B cell (primary cell): ENCODE measurements at regions not wholly inside any gene's neighbourhood (a gene's known extent, or its start where the extent isn't known, plus 50 kb on each side); places are given as distances from the start of the nearest gene placed in this dataset.

Experiments used
- ATAC-seq: fragments of 200-7000 bp; cut with Tn5 transposase; one replicate; pipeline ENCODE4 v1.10.0; 2021; ENCODE audit warnings: low read depth, mild to moderate bottlenecking, moderate number of reproducible peaks, moderate library complexity
- CTCF ChIA-PET: fragments of 350-600 bp; sonication (Branson Sonifier 250); formaldehyde crosslinking; loops from one replicate; lab custom pipeline; 2021; ENCODE audit warnings: antibody characterized with exemption, inconsistent platforms; lab: Charles Lee
- POLR2A ChIA-PET: fragments of 350-600 bp; sonication (Branson Sonifier 250); formaldehyde crosslinking; loops from one replicate; lab custom pipeline; 2021; ENCODE audit warnings: antibody characterized with exemption; lab: Charles Lee
- DNase-seq: peaks from one replicate; pipeline ENCODE4 v3.0.0; 2013
- H2AFZ ChIP-seq: 2 replicates; pipeline ENCODE4 v1.6.1; 2012; ENCODE audit warnings: mild to moderate bottlenecking, low read depth, low read length; ENCODE audit not compliant: insufficient read depth, poor library complexity, severe bottlenecking
- H3K27ac ChIP-seq, 2 donors: 1 replicate in 1 of 2; 2 replicates in 1 of 2; pipeline ENCODE4 v1.5.1; 2012 to 2013; ENCODE audit warnings: low read length in 2 of 2, mild to moderate bottlenecking in 2 of 2, moderate library complexity in 1 of 2
- H3K27me3 ChIP-seq, 4 experiments: fragments of 200-600 bp in 1 of 4; sonication (generic) in 1 of 4; replicated peaks in 1 of 4; 1 replicate in 2 of 4; 2 replicates in 2 of 4; pipeline versions ENCODE4 v1.6.1 to v1.7.0; 2013 to 2016; ENCODE audit warnings: low read length in 3 of 4, mild to moderate bottlenecking in 2 of 4, mixed read lengths in 1 of 4, moderate library complexity in 1 of 4; ENCODE audit not compliant: insufficient read depth in 4 of 4, control insufficient read depth in 3 of 4; ENCODE audit errors: control extremely low read depth in 1 of 4
- H3K36me3 ChIP-seq, 2 experiments: replicated peaks in 1 of 2; 1 replicate in 1 of 2; 2 replicates in 1 of 2; pipeline versions ENCODE4 v1.6.1 to v1.7.1; 2013; ENCODE audit warnings: low read length in 1 of 2; ENCODE audit not compliant: insufficient read depth in 2 of 2, control insufficient read depth in 1 of 2; ENCODE audit errors: control extremely low read depth in 1 of 2, extremely low read depth in 1 of 2
- H3K4me1 ChIP-seq, 2 donors: fragments of 200-600 bp in 1 of 2; sonication (generic) in 1 of 2; 1 replicate in 1 of 2; 2 replicates in 1 of 2; pipeline versions ENCODE4 v1.5.1 to v1.6.1; 2013 to 2017; ENCODE audit warnings: low read length in 2 of 2; ENCODE audit not compliant: control insufficient read depth in 2 of 2, insufficient read depth in 2 of 2
- H3K4me2 ChIP-seq: replicated peaks from 2 replicates; pipeline ENCODE3; 2012; ENCODE audit warnings: mild to moderate bottlenecking, low read depth, low read length; ENCODE audit not compliant: poor library complexity, severe bottlenecking
- H3K4me3 ChIP-seq, 5 experiments: fragments of 200-600 bp in 1 of 5; sonication (generic) in 1 of 5; 1 replicate in 3 of 5; 2 replicates in 2 of 5; pipeline versions ENCODE4 v1.5.1 to v1.7.0; 2011 to 2016; ENCODE audit warnings: low read length in 4 of 5, mild to moderate bottlenecking in 4 of 5, low read depth in 2 of 5, control low read depth in 1 of 5, moderate library complexity in 1 of 5; ENCODE audit not compliant: insufficient read depth in 1 of 5; ENCODE audit errors: control extremely low read depth in 1 of 5, extremely low read depth in 1 of 5
- H3K79me2 ChIP-seq: fragments of 200-600 bp; sonication (generic); one replicate; pipeline ENCODE4 v1.6.0; 2016; ENCODE audit warnings: low read length; ENCODE audit not compliant: control insufficient read depth, insufficient read depth
- H3K9ac ChIP-seq: fragments of 200-600 bp; sonication (generic); 2 replicates; pipeline ENCODE4 v1.6.1; 2017; ENCODE audit warnings: mild to moderate bottlenecking, low read length, moderate library complexity
- H3K9me3 ChIP-seq, 3 donors: one replicate each; pipeline versions ENCODE4 v1.6.1 to v1.7.1; 2013; ENCODE audit warnings: low read length in 2 of 3; ENCODE audit not compliant: control insufficient read depth in 2 of 3, insufficient read depth in 1 of 3; ENCODE audit errors: control extremely low read depth in 1 of 3
- H4K20me1 ChIP-seq: 2 replicates; pipeline ENCODE4 v1.6.0; 2012; ENCODE audit warnings: mild to moderate bottlenecking, low read length; ENCODE audit not compliant: insufficient read depth, control insufficient read depth, poor library complexity, severe bottlenecking
- H3K27ac Mint-ChIP-seq: one replicate; pipeline ENCODE4 v1.8.0; 2021; ENCODE audit warnings: mixed read lengths
- H3K27me3 Mint-ChIP-seq: one replicate; pipeline ENCODE4 v1.8.0; 2021; ENCODE audit warnings: mixed read lengths
- H3K4me1 Mint-ChIP-seq: one replicate; pipeline ENCODE4 v1.8.0; 2021; ENCODE audit warnings: mixed read lengths
- H3K4me3 Mint-ChIP-seq: one replicate; pipeline ENCODE4 v1.8.0; 2021; ENCODE audit warnings: mixed read lengths
- H3K9me3 Mint-ChIP-seq: one replicate; pipeline ENCODE4 v1.8.0; 2022; ENCODE audit warnings: mixed read lengths; ENCODE audit not compliant: insufficient read depth
- CTCF ChIP-seq: fragments of 200-600 bp; IDR thresholded peaks from one replicate; pipeline ENCODE4 v1.8.0; 2022; ENCODE audit warnings: antibody characterized with exemption, mild to moderate bottlenecking
- EZH2 ChIP-seq: IDR thresholded peaks from 2 replicates; pipeline ENCODE4 v1.6.1; 2012; ENCODE audit warnings: borderline replicate concordance, low read depth, mild to moderate bottlenecking, moderate library complexity, low read length; ENCODE audit not compliant: insufficient read depth, poor library complexity, severe bottlenecking
- WGBS: methylation state at CpG from one replicate; pipeline ENCODE4 v1.1.5; 2013; ENCODE audit warnings: missing lambda C conversion rate; ENCODE audit not compliant: insufficient coverage; 5-methylcytosine and 5-hydroxymethylcytosine counted together
- intact Hi-C: fragments of 100-400 bp; cut with micrococcal nuclease; formaldehyde crosslinking; loops from one replicate; pipeline ENCODE4 v1.10.0; 2022

- ChIA-PET POLR2A (no interaction called here), CTCF (interaction anchor here (1.2 kb wide), 1 partner anchor 182 kb away, joined by 4 read pairs; no protein-coding TSS in a partner anchor)
- Histone ChIP-seq H3K4me3 (no peak overlapping the region), H3K4me1 (peaks cover 14 to 16% of the 10 kb centered on the region in 2 donors), H3K27ac (no peak overlapping the region), H3K27me3 (no peaks in the 10 kb centered on the region), H3K4me2 (no peak overlapping the region), H3K9ac (no peak overlapping the region), H3K79me2 (no peaks in the 10 kb centered on the region), H2AFZ (no peak overlapping the region), H3K9me3 (no peaks in the 10 kb centered on the region), H4K20me1 (no peaks in the 10 kb centered on the region), H3K36me3 (no peaks in the 10 kb centered on the region)
- no peak overlapping the region for H3K27ac Mint-ChIP-seq
- TF ChIP-seq CTCF (no peak), EZH2 (no peak)
- peaks cover 7% of the 10 kb centered on the region for H3K4me1 Mint-ChIP-seq
- intact Hi-C loops, result loop anchor here (10.0 kb wide), 1 partner anchor 60 kb away; no protein-coding TSS in a partner anchor
- H3K27me3 Mint-ChIP-seq, result no peaks in the 10 kb centered on the region
- DNase-seq (no peak), ATAC-seq (no peak)
- no peaks in the 10 kb centered on the region for H3K9me3 Mint-ChIP-seq
- H3K4me3 Mint-ChIP-seq, result no peak overlapping the region
- WGBS, result no CpG with 5 or more reads among the region's 3 CpGs
Measured at GRCh38 chrX:20434986-20435385, 168.3 kb upstream of the RPS6KA3 start.

DNA sequence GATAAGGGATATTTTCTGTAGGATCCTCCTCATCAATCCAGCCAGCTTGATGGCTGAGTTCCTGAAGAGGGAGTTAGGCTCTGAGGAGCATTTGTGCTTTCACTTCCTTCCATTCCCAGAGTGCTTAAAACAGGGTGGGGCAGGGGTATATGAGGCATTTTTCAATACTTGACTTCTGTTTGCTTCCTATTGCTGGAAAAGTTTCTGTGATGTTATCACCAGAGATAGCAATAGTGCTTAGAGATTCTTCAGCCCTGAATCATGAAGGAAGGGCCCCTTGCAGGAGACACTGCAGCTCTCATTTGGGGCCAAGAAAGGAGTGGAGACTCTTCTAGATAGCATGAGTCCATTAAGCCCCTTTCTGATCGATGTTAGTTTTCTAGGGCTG, 166.7 kb upstream of the RPS6KA3 start:
- Histone ChIP-seq H3K4me3 (no peak overlapping the region), H3K9ac (no peak overlapping the region), H3K4me1 (peaks cover 14 to 16% of the 10 kb centered on the region in 2 donors), H3K9me3 (no peaks in the 10 kb centered on the region), H3K4me2 (peak overlapping the region; percentile 26), H3K79me2 (no peaks in the 10 kb centered on the region), H3K27me3 (no peaks in the 10 kb centered on the region), H3K27ac (no peak overlapping the region), H4K20me1 (no peaks in the 10 kb centered on the region), H3K36me3 (no peaks in the 10 kb centered on the region), H2AFZ (no peak overlapping the region)
- intact Hi-C loops, result loop anchor here (10.0 kb wide), 1 partner anchor 59 kb away; no protein-coding TSS in a partner anchor
- Mint-ChIP-seq H3K9me3 (no peaks in the 10 kb centered on the region), H3K4me1 (peaks cover 7% of the 10 kb centered on the region), H3K4me3 (no peak overlapping the region), H3K27me3 (no peaks in the 10 kb centered on the region), H3K27ac (no peak overlapping the region)
- TF ChIP-seq EZH2 (no peak), CTCF (no peak)
- no CpG with 5 or more reads among the region's 1 CpG for WGBS
- ChIA-PET CTCF (interaction anchor here (0.5 kb wide), 1 partner anchor 55 kb away, joined by 7 read pairs; no protein-coding TSS in a partner anchor), POLR2A (interaction anchor here (0.6 kb wide), 1 partner anchor 205 kb away, joined by 3 read pairs; no protein-coding TSS in a partner anchor)
- no peak for ATAC-seq
- DNase-seq, result no peak
